ENCODE measurements at regions not wholly inside any gene's neighbourhood (a gene's known extent, or its start where the extent isn't known, plus 50 kb on each side); places are given as distances from the start of the nearest gene placed in this dataset.

- H3K4me1 ChIP-seq (ENCODE audit: control insufficient read depth, insufficient read depth, low read length) = no peaks in the 10 kb centered on the region; the same call in 1 of the 2 replicates
- ChIA-PET POLR2A (no interaction called here), SMC1A (ENCODE audit: uncharacterized antibody, unreplicated experiment) (no interaction called here), RAD21 (ENCODE audit: unreplicated experiment) (no interaction called here), CTCF (no interaction called here)
- no peaks in the 10 kb centered on the region for H3K79me2 ChIP-seq (ENCODE audit: control insufficient read depth, insufficient read depth, low read length)
- H3K4me2 ChIP-seq (ENCODE audit: control insufficient read depth, insufficient read depth) = no peak overlapping the region
- no peak overlapping the region for H3K4me3 ChIP-seq
- BruUV-seq (replicated peaks) = no TSS peak
- in situ Hi-C loops (cut with MboI) = no loop called here
- intact Hi-C loops (cut with micrococcal nuclease; ENCODE audit: unreplicated experiment) = no loop called here
- no peaks in the 10 kb centered on the region for H3K36me3 ChIP-seq (ENCODE audit: control insufficient read depth in 2 of 2, insufficient read depth in 2 of 2, low read length in 1 of 2)
- H4K20me1 ChIP-seq (ENCODE audit: control insufficient read depth, insufficient read depth) = no peaks in the 10 kb centered on the region
- no peaks in the 10 kb centered on the region; the same call in 1 of the 3 replicates for H3K9me3 ChIP-seq (replicated peaks; ENCODE audit: control insufficient read depth, insufficient read depth, low read length)
- no peaks in the 10 kb centered on the region for H3K27me3 ChIP-seq (replicated peaks in 1 of 2; ENCODE audit: control insufficient read depth in 2 of 2, insufficient read depth in 2 of 2, low read length in 1 of 2)
- FAIRE-seq (no peak), DNase-seq (ENCODE audit: low read depth, low spot score) (no peak), ATAC-seq (no peak)
- no peak overlapping the region for H2AFZ ChIP-seq (ENCODE audit: control insufficient read depth, low read depth, low read length)
- TF ChIP-seq ATF2 (IDR thresholded peaks at IDR 0.05; ENCODE audit: low read length) (no peak), SREBF1 (IDR thresholded peaks at IDR 0.05; ENCODE audit: low read length) (no peak), ZNF622 (IDR thresholded peaks at IDR 0.05) (no peak), BRCA1 (IDR thresholded peaks at IDR 0.05; ENCODE audit: low read depth, low read length) (no peak), CHD2 (IDR thresholded peaks at IDR 0.05; ENCODE audit: borderline replicate concordance, low read depth, low read length) (no peak), KAT2A (conservative IDR thresholded peaks at IDR 0.05; ENCODE audit: control insufficient read depth, low read depth, low read length) (no peak), RELA (IDR thresholded peaks at IDR 0.05; ENCODE audit: borderline replicate concordance, partially characterized antibody) (no peak), IKZF1 (conservative IDR thresholded peaks at IDR 0.05) (no peak), RFX5 (IDR thresholded peaks at IDR 0.05; ENCODE audit: low read depth, low read length) (no peak), NR2C1 (IDR thresholded peaks at IDR 0.05) (no peak), PBX3 (IDR thresholded peaks at IDR 0.05; ENCODE audit: insufficient replicate concordance, low read depth, low read length) (no peak), TBL1XR1 (IDR thresholded peaks at IDR 0.05; ENCODE audit: low read depth, low read length) (no peak)
- 43% methylated on average over 2 of the region's 2 CpGs for WGBS (ENCODE audit: insufficient coverage, insufficient replicate concordance, low lambda C conversion rate, missing lambda C conversion rate)
- H3K9ac ChIP-seq (ENCODE audit: control insufficient read depth, insufficient read depth, low read length) = no peak overlapping the region
- H3K27ac ChIP-seq (ENCODE audit: control insufficient read depth, insufficient read depth) = no peak overlapping the region
Observed at GRCh38 chr4:110710070-110710469, 87.2 kb upstream of the PITX2 start.
